HCT116 (cell line): ENCODE measurements at regions not wholly inside any gene's neighbourhood (a gene's known extent, or its start where the extent isn't known, plus 50 kb on each side); places are given as distances from the start of the nearest gene placed in this dataset.

Experiments used
- ATAC-seq: fragments of 200-7000 bp; cut with Tn5 transposase; 2 replicates; pipeline ENCODE4 v1.9.1; 2020; ENCODE audit warnings: mild to moderate bottlenecking, moderate library complexity
- BruUV-seq: library from RNA; stranded (reverse); fragments of 400-500 nt; replicated peaks from 2 replicates; lab custom pipeline; 2021; lab: Mats Ljungman, UMichigan
- CTCF ChIA-PET: fragments of 300-600 bp; sonication (Branson Sonifier 250); formaldehyde crosslinking; loops from one replicate; lab custom pipeline; 2021; ENCODE audit warnings: antibody characterized with exemption; lab: Charles Lee
- POLR2A ChIA-PET: fragments of 300-600, 350-600 bp; sonication (Branson Sonifier 250); formaldehyde crosslinking; loops from one replicate; lab custom pipeline; 2021; ENCODE audit warnings: antibody characterized with exemption; lab: Charles Lee
- RAD21 ChIA-PET, 2 experiments: fragments of 300-600 bp; sonication (Branson Sonifier 250); formaldehyde crosslinking; loops; one replicate each; lab custom pipeline; 2023; ENCODE audit warnings: low total read pairs in 2 of 2; ENCODE audit not compliant: uncharacterized antibody in 2 of 2, unreplicated experiment in 2 of 2, low non-redundant PET in 1 of 2; lab: Charles Lee
- DNase-seq: peaks from one replicate; pipeline ENCODE4 v3.0.0-alpha.2; 2010; ENCODE audit warnings: low read depth, low spot score
- H2AFZ ChIP-seq: fragments of 200-600 bp; shearing (Covaris generic), sonication (generic); 2 replicates; pipeline ENCODE4 v1.6.1; 2017; ENCODE audit warnings: low read depth, mixed run types, mixed read lengths, antibody characterized with exemption, low read length; ENCODE audit not compliant: poor library complexity, severe bottlenecking
- H3K27ac ChIP-seq: 2 replicates; pipeline ENCODE4 v1.5.1; 2012; ENCODE audit warnings: low read depth, low read length
- H3K27me3 ChIP-seq: fragments of 200-600 bp; sonication (generic); 2 replicates; pipeline ENCODE4 v1.6.1; 2016; ENCODE audit warnings: mixed run types, low read length, mixed read lengths; ENCODE audit not compliant: insufficient read depth
- H3K36me3 ChIP-seq, 2 experiments: fragments of 200-500 bp in 1 of 2; fragments of 200-600 bp in 1 of 2; sonication (Bioruptor generic) in 1 of 2; sonication (generic) in 1 of 2; 2 replicates each; pipeline versions ENCODE4 v1.5.1 to v1.6.1; 2014 to 2016; ENCODE audit warnings: low read length in 2 of 2, inconsistent platforms in 1 of 2, mixed read lengths in 1 of 2, mixed run types in 1 of 2; ENCODE audit not compliant: insufficient read depth in 2 of 2, control insufficient read depth in 1 of 2
- H3K4me1 ChIP-seq, 2 experiments: fragments of 200-600 bp in 1 of 2; sonication (generic) in 1 of 2; 2 replicates each; pipeline versions ENCODE4 v1.5.1 to v1.6.1; 2012 to 2017; ENCODE audit warnings: low read length in 2 of 2, inconsistent platforms in 1 of 2, mild to moderate bottlenecking in 1 of 2, mixed read lengths in 1 of 2, mixed run types in 1 of 2, moderate library complexity in 1 of 2; ENCODE audit not compliant: insufficient read depth in 2 of 2, control insufficient read depth in 1 of 2
- H3K4me2 ChIP-seq: fragments of 200-600 bp; sonication (generic); 2 replicates; pipeline ENCODE4 v1.6.1; 2017; ENCODE audit warnings: mixed run types, low read length, mixed read lengths
- H3K4me3 ChIP-seq, 2 experiments: fragments of 200-600 bp in 1 of 2; sonication (generic) in 1 of 2; replicated peaks in 1 of 2; 2 replicates each; pipeline ENCODE4 v1.5.1; 2011 to 2016; ENCODE audit warnings: low read length in 2 of 2, control low read depth in 1 of 2, low read depth in 1 of 2, mild to moderate bottlenecking in 1 of 2, mixed read lengths in 1 of 2, mixed run types in 1 of 2
- H3K79me2 ChIP-seq: fragments of 200-600 bp; sonication (generic); 2 replicates; pipeline ENCODE4 v1.6.1; 2017; ENCODE audit warnings: mild to moderate bottlenecking, mixed run types, low read length, moderate library complexity, mixed read lengths; ENCODE audit not compliant: insufficient read depth
- H3K9ac ChIP-seq: fragments of 200-600 bp; sonication (generic); 2 replicates; pipeline ENCODE4 v1.6.1; 2016; ENCODE audit warnings: low read length, mixed read lengths
- H3K9me2 ChIP-seq: fragments of 200-600 bp; sonication (generic), shearing (Covaris generic); 2 replicates; pipeline ENCODE4 v1.6.1; 2017; ENCODE audit warnings: mixed run types, mild to moderate bottlenecking, moderate library complexity; ENCODE audit not compliant: insufficient read depth
- H3K9me3 ChIP-seq, 2 experiments: fragments of 200-500 bp in 1 of 2; fragments of 200-600 bp in 1 of 2; sonication (Bioruptor generic) in 1 of 2; sonication (generic) in 1 of 2; 2 replicates each; pipeline ENCODE4 v1.6.1; 2014 to 2017; ENCODE audit warnings: low read length in 2 of 2, mixed read lengths in 2 of 2, inconsistent platforms in 1 of 2, low read depth in 1 of 2, mild to moderate bottlenecking in 1 of 2, mixed run types in 1 of 2, moderate library complexity in 1 of 2; ENCODE audit not compliant: control insufficient read depth in 1 of 2, insufficient read depth in 1 of 2
- H4K20me1 ChIP-seq: fragments of 200-600 bp; sonication (generic), shearing (Covaris generic); 2 replicates; pipeline ENCODE4 v1.6.1; 2017; ENCODE audit warnings: mixed run types, mild to moderate bottlenecking, moderate library complexity; ENCODE audit not compliant: insufficient read depth
- ATF3 ChIP-seq: IDR thresholded peaks from 2 replicates; pipeline ENCODE4 v1.6.1; 2012
- CEBPB ChIP-seq: IDR thresholded peaks from 2 replicates; pipeline ENCODE4 v1.6.1; 2012; ENCODE audit warnings: low read depth
- EGR1 ChIP-seq: IDR thresholded peaks from 2 replicates; pipeline ENCODE4 v1.6.1; 2012; ENCODE audit warnings: low read depth
- FOSL1 ChIP-seq: IDR thresholded peaks from 2 replicates; pipeline ENCODE4 v1.6.1; 2012; ENCODE audit warnings: low read depth
- MAX ChIP-seq: IDR thresholded peaks from 2 replicates; pipeline ENCODE4 v1.6.1; 2012
- REST ChIP-seq: IDR thresholded peaks from 2 replicates; pipeline ENCODE4 v1.6.1; 2012; ENCODE audit warnings: low read depth
- SRF ChIP-seq: IDR thresholded peaks from 2 replicates; pipeline ENCODE4 v1.6.1; 2012; ENCODE audit warnings: low read depth
- YY1 ChIP-seq: IDR thresholded peaks from 2 replicates; pipeline ENCODE4 v1.6.1; 2011; ENCODE audit warnings: low read length, low read depth, moderate library complexity, mild to moderate bottlenecking; ENCODE audit not compliant: insufficient replicate concordance; ENCODE audit errors: extremely low read depth
- ZBTB33 ChIP-seq: IDR thresholded peaks from 2 replicates; pipeline ENCODE4 v1.6.1; 2011; ENCODE audit warnings: mild to moderate bottlenecking, low read length, moderate library complexity; ENCODE audit not compliant: insufficient replicate concordance; ENCODE audit errors: extremely low read depth
- intact Hi-C: fragments of 100-400 bp; cut with micrococcal nuclease; formaldehyde crosslinking; loops from 2 replicates; pipeline ENCODE4 v1.10.0; 2022

- Histone ChIP-seq H3K4me1 (no peaks in the 10 kb centered on the region), H2AFZ (no peak overlapping the region), H3K9ac (no peak overlapping the region), H3K9me2 (no peaks in the 10 kb centered on the region), H4K20me1 (no peaks in the 10 kb centered on the region), H3K9me3 (no peaks in the 10 kb centered on the region), H3K79me2 (no peaks in the 10 kb centered on the region), H3K4me2 (no peak overlapping the region), H3K36me3 (no peaks in the 10 kb centered on the region), H3K27me3 (no peaks in the 10 kb centered on the region), H3K4me3 (no peak overlapping the region), H3K27ac (no peak overlapping the region)
- ChIA-PET CTCF (no interaction called here), POLR2A (no interaction called here), RAD21 (no interaction called here)
- DNase-seq (no peak), ATAC-seq (no peak)
- no peak for TF ChIP-seq ZBTB33
- no TSS peak for BruUV-seq
- intact Hi-C loops, result no loop called here
Measured at GRCh38 chr6:22157233-22157632, 139.6 kb downstream of the PRL start.

- Histone ChIP-seq H3K4me2 (no peak overlapping the region), H3K4me1 (no peaks in the 10 kb centered on the region), H3K27ac (no peak overlapping the region), H3K9ac (no peak overlapping the region), H3K27me3 (no peaks in the 10 kb centered on the region), H3K79me2 (no peaks in the 10 kb centered on the region), H3K9me2 (no peaks in the 10 kb centered on the region), H3K9me3 (no peaks in the 10 kb centered on the region), H3K36me3 (no peaks in the 10 kb centered on the region), H2AFZ (no peak overlapping the region), H4K20me1 (no peaks in the 10 kb centered on the region), H3K4me3 (no peak overlapping the region)
- ChIA-PET RAD21 (no interaction called here), CTCF (no interaction called here), POLR2A (no interaction called here)
- intact Hi-C loops, result no loop called here
- BruUV-seq, result no TSS peak
- ATAC-seq, result no peak
- no peak for DNase-seq
- TF ChIP-seq FOSL1, result no peak
- TF ChIP-seq YY1, result no peak
- TF ChIP-seq REST, result no peak
- no peak for TF ChIP-seq EGR1
- no peak for TF ChIP-seq ATF3
- TF ChIP-seq CEBPB, result no peak
- no peak for TF ChIP-seq SRF
- TF ChIP-seq MAX, result no peak
Measured at GRCh38 chr6:22164236-22164635, 132.6 kb downstream of the PRL start.
